ENCODE measurements at regions not wholly inside any gene's neighbourhood (a gene's known extent, or its start where the extent isn't known, plus 50 kb on each side); places are given as distances from the start of the nearest gene placed in this dataset.

DNA sequence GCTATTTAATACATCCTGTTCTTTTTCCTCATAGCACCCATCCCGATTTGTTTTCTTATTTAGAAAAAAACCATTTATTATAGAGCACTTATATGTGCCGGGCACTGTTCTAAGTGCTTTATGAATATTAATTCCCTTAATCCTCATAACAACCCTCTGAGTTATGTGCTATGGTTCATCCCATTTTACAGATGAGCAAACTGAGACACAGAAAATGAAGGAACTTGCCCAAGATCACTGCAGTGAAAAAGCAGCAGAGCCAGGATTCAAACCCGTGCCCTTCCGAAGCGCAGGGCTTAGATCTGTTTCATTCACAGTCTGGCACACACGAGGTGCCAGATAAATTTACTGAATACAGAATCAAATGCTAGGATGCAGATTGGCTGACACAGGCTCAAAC is 85.1 kb upstream of the ZC3H12A start:
- no peak for DNase-seq (ENCODE audit: low spot score)

DNA sequence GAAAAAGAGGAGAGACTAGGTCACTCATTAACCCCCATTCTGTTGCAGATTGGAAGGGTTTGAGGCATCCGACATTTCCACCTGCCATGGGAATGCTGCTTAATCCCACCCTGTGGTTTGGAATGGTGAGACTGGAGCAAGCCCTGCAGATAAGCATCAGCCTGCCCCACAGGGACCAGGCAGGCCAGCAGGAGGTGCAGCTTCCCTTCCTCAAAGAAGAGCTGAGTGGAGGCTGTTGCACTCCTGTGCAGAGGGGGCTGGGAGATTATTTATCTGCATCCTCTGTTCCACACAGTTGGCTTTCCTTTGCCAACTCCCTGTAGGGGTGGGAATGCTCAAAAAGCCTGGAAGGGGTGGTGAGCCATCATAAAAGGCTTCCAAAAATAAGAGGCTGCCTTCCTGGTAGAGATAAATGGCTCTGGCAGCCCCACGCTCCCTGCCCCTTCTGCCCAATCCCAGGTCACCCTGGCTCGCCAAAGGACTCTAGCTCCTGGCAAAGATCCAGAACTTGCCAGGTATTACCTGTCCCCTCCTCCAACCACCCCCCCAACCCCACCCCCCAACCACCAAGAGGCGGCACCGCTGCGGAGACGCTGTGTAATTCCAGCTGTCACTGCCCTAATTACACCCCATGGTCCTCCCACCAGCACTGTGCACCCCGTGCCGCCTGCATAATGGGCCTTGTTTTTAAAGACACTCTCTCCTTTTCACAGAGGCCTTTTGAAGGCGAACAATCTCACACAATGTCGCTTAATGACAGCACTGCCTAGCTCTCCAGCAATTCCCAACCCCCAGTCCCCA is 83.0 kb upstream of the ZC3H12A start:
- peak; percentile 43 for DNase-seq (ENCODE audit: low spot score)

DNA sequence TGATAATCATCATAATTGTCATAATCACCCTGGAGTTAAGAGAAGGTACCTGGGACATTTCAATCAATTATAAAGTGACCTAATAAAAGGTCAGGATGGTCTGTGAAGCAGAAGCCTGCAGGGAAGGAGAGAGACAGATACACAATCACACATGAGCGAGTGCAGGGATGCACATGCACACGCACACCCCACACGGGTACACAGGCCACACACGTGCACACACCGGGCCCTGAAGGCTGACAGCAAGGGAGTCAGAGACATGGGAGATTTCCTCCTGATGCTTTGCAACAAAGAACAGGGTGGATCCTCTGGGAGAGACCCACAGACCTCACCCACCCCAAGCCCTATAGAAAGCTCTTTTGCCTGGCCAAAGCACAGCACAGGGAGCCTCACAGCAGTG is 82.3 kb upstream of the ZC3H12A start:
- no peak for DNase-seq (ENCODE audit: low spot score)

DNA sequence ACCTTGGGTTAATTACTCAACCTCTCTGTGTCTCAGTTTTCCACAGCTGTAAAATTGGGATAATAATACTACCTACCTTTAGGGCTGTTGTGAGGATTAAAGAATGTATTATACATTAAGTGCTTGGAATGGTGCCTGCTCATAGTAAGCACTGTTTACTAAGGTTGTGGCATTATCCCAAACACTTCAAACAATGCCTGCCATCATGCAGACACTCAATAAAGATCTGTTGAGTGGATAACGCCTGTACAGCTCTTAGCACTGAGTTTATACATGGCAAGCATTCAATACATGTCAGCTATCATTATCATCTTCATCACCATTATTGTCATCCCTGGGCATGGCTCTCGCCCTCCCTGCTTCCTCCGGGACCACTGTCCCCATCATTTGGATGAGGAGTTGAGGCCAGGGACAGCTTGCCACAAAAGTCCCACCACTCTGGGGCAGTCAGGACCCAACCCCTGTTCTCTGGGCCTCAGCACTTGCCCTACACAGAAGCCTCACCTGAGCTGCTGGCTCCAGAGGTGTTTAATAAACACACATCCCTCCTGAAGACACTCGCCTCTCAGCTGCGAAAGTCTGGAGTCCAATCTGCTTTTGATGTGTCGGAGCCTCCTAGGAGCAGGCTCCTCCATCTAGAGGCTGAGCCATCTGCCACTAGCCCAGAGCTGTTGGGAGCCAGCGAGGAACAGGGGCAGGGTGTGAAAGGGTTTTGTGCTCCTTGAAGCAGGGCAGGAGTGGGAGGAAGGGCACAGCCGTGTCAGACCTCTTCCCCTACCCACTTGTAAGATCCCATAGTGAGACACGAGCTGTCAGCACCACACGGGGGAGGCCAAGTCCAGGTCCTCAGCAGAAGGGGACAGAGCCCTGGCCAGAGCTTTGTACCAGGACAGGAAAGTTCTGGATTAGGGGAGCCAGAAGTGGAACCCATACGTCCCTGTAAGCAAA is 80.9 kb upstream of the ZC3H12A start:
- no peak for DNase-seq (ENCODE audit: low spot score)

DNA sequence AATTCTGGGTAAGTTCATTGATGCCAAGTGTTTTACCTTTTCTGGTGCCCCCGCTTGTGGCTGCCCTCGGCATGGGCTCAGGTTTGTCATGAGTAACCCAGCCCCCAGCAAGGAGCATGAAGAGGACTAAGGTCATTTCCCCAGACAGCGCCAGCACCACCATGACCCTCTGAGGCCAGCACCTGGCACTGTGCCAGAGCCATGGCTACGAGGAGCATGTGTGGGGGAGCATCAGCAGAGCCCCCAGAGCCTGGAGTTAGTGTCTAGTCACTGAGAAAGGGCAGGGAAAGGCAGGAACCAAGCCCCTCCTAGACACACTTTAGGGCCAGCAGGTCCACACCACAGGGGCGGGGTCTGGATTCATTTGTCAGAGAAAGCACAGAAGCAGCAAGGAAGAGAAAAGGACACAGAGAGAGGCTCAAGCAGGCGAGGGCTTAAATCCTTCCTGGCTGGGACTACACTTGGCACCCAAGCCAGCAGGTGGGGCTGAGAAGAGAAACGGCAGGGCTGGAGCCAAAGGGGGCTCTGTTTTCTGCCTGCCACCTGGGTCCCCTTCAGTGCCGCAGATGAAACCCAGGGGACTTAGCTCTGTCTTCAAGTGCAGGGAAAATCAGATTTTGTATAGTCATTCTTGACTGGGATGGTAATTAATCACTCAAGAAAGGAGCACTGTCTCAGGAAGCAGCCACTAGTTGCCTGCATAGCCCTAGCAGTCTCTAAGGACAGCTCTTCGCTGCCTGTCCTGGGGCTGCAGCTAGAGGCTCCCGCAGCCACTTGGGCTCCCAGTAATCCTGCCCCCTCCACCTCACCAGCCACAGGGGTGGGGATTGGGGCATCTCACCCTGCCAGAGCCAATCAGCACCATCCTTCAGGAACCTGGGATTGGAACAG is 79.6 kb upstream of the ZC3H12A start:
- no peak for DNase-seq (ENCODE audit: low spot score)

DNA sequence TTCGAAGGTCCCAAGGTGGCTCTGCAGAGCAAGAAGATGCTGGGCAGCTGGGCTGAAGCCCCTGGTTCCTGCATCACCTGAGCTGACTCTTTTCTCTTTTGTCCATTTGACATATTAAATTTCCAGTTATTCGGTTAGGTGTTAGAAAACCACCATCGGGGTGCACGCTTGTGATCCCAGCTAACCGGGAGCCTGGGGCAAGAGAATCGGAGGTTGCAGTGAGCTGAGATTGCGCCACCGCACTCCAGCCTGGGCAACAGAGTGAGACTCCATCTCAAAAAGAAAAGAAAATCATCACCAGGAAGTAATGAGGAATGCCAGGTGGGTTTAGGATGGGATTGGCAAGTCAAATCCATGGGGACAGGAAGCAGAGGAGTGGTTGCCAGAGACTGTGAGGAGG is 76.3 kb upstream of the ZC3H12A start:
- DNase-seq (ENCODE audit: low spot score) = no peak

DNA sequence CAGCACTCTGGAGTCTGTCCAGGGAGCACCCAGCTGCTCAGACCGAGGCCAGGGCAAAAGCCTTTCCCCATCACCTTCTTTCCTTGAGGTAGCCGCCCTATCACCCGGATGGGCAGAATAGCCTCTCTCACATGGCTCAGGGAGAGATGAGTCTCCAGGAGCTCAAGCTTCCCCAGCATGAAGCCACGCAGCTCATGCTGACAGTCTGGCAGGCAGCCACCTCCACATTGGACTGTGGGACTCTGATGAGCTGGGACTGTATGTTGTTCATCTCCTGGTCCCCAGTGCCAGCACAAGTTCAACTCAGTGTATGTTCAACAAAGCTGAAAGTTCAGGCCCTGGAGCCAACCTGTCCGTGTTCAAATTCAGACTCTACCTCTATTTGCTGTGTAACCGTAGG is 75.2 kb upstream of the ZC3H12A start:
- DNase-seq (ENCODE audit: low spot score) = peak; percentile 53

DNA sequence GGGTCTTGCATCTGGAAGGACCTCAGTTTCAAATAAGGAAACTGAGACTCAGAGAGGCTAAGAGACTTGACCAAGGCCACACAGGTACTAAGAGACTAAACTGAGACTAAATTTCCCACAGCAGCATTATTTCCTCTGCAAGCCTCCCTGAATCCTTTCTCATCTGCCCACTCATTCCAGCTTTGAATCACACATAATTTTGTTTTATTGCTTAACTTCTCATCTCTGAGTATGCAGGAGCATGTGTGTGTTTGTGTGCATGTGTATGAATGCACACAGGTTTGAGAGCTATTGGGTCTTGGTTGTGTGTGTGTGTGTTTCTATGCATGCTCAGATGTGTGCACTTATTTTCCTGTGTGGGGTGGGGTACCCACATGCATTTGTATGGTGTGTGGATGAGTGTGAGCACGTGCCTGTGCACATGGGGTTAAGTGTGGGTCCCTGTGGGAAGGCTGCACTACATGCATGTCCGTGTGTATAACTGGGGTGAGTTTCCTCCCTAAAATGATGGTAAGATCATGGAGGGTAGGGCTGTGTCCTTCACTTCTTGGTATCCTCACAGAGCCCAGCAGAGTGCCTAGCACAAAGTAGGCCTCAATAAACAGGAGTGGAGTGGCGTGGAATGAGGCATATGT is 74.4 kb upstream of the ZC3H12A start:
- no peak for DNase-seq (ENCODE audit: low spot score)

DNA sequence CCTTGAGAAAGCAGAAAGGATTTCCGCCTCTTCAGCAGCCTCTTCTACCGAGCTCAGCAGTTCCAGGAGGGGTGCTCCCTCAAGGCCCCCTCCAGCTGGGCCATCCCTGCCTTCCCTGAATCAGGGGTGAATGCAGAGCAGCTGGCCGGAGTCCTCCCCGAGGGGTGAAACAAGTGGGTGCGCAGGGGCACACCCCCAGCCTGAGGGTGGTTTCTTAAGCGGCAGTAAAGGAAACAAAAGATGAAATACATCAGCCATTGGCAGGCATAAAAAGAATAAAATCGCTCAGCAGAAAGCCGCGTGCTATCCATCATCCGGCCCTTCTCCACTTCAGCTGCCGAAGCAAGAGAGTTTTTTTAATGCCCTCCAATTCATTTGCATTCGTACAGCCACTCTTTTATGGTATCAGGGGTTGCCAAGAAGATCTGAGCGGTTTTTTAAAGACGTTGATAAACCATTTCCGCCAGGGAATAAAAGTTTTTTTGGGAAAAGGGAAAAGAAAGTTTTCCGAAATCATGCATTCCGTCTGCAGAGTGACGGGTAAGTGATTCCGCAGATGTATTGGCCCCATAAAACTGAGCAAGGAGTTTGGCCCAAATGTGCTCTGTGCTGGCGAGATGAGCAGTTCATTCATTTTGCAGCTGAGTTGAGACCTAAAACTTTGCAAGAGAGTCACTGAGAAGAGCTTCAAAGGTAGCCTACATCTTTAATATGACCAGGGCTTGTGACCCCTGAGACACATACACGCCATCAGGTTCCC is 73.7 kb upstream of the ZC3H12A start:
- no peak for DNase-seq (ENCODE audit: low spot score)

DNA sequence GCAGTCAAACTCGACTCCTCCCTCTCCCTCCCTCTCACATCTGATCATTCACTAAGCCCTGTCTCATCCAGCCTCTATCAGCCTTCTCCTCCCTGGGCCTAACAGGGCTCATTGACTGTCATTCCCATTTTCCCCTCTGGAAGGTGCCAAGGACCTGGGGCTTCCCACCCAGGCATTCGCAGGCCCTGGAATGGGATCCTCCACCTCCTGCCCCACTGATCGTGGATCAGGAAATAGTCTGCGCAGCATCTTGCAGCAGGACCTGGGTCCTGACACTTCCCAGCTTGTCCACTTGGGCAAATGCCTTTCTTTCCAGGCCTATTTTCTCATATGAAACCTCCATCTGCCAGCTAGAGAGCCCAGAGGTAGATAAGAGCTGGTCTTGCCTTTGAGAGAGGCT is 71.2 kb upstream of the ZC3H12A start:
- no peak for DNase-seq (ENCODE audit: low spot score)

DNA sequence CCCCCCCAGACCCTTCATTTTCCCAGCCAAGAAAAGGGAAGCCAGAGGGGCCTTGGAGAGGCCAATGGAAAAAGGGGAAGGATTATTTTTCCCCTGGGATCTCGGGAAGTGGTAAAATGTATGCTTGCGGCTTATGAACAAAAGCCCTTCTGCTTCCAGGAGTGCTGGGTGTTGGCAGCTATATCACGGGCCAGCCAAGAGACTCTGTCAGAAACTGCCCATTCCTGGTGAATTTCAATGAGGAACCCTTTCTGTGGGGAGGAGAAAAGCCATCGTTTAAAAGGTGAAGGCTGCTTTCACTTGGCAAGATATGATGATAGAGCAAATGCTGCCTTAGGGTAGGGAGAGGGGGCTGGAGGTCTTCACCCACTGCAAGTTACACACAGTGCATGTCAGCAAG is 69.7 kb upstream of the ZC3H12A start:
- DNase-seq (ENCODE audit: low spot score) = no peak

DNA sequence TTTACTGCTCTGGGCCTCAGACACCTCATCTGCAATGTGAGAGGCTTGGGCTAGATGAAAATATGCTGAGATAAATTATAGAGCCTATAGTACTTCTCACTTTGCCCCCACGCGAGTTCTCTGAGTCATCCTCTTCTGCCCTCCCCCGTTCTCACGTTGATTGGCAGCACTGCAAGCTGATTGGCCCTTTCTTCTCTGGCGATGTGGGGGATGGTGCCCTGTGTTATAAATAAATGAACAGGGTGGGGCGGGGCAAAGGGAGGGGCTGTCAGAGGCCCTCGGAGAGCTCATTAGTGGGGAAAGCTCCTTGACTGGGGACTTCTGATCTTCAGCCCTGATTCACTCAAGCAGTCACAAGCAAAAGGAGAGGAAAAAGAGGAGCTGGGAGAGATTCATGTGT is 64.3 kb upstream of the ZC3H12A start:
- peak; percentile 69 for DNase-seq (ENCODE audit: low spot score)

DNA sequence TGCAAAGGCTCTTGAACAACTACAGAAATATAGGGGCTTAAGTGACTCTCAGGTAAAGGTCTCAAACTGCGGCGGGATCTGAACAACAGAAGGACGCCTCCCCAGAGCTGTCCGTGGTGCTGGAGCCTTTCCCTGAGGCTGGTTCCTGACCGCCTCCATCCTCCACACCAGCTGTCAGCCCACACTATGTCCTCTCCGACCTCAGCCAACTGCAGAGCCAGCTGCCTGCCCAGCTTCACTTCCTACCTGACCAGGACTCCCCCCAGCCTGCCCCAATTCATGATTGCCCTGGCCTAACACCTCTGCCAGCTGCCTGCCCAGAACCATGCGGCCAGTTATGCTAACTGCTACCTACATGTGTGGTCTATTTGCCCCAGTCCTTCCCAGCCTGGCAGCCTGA is 63.6 kb upstream of the ZC3H12A start:
- no peak for DNase-seq (ENCODE audit: low spot score)

DNA sequence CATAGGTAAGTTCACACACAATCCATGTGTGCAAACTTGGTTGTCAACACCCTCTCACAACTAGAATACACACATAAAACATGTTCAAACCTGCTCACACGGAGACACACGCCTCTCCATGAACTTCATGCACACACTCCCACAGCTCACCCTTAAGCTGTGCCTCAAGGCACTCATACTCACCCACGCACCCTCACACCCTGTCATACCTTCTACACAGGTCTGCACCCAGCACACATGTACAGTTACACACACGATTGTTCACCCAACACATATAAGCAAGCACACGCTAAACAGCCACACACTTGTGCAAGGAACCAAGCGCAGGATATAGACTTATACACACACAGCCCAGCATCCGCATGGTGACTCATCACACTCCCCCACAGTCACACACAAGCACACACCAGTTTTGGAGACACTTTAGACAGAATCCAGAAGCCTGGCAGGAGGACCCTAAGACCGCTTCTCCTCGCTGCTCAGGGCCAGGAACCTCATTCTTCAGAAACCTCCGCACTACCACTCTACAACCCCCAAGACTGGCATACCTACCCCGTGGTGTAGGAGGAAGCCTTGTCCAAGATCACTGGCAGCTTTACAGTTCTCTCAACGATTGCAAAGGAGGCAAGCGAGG is 58.7 kb upstream of the ZC3H12A start:
- peak; percentile 50 for DNase-seq (ENCODE audit: low spot score)

DNA sequence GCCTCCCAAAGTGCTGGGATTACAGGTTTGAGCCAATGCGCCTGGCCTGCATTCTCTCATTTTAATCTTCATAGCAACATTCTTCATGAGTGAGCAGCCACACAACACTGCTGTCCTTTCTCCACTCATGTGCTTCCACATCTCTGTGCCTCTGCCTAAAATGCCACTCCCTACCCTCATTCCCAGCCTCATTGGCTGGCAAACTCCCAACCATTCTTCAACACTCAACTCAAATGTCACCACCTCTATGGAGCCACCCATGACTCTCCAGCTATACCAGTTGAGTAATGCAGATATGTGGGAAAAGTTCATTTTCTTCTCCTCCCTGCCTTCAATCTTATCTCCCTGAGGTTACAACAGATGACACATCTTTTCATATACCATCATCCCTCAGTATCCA is 53.9 kb upstream of the ZC3H12A start:
- no peak for DNase-seq (ENCODE audit: low spot score)

DNA sequence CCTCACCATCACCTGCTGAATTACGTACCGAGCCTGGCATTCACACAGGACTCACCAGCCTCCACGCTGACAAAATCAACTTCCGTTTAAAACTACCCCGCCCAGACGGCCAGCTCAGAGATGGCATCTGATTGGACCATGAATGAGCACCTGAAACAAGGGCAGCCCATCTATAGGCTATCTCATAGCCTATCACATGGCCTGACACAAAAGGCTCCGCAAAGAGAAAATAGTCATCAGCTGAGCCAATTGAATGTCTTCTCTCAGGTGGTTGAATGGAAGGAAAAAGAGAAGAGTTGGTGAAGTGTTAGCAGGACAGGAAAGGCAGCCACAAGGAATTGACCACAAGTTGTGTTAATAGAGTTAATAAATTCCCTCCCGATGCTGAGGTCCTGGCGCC is 50.6 kb upstream of the ZC3H12A start:
- DNase-seq (ENCODE audit: low spot score) = no peak

DNA sequence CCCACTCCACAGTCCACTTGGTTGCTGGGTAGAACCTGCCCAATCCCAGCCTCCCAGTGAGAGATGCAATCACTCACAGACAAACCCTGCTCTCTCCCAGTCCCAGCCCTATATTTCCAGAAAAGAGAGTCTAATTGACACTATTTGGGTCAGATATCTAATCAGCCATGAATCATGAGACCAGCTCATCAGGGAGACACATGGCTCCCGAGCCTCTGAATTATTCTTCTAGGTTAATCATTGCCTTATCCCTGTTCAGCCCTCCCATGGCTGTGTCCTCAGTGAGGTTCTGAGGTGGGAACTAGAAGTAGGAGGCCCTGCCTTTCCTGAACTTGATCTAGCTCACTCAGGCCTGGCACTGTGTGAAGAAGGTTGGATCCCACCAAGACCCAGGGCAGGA is 49.9 kb upstream of the ZC3H12A start:
- DNase-seq (ENCODE audit: low spot score) = no peak
